ENCODE measurements at regions not wholly inside any gene's neighbourhood (a gene's known extent, or its start where the extent isn't known, plus 50 kb on each side); places are given as distances from the start of the nearest gene placed in this dataset.

DNA sequence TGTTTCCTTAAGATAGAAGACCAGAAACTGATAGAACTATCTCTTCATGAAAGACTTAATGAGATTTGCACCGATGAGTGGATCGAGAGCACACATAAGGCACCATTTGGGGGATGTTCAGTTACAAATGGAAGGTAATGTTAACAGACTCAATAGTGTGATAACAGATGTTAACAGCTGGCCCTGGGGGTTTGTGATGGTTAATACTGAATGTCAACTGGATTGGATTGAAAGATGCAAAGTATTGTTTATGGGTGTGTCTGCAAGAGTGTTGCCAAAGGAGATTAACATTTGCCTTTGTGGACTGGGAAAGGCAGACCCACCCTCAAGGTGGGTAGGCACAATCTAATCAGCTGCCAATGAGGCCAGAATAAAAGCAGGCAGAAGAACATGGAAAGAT is 130.5 kb upstream of the DGKB start:
- Histone ChIP-seq H3K4me3 (IDR thresholded peaks at IDR 0.05; ENCODE audit: insufficient read depth, low read depth, low read length) (no peak overlapping the region), H3K27me3 (ENCODE audit: insufficient read depth, low read depth) (no peaks in the 10 kb centered on the region), H3K36me3 (ENCODE audit: insufficient read depth) (no peaks in the 10 kb centered on the region), H3K4me1 (ENCODE audit: low read depth, poor library complexity, severe bottlenecking) (no peaks in the 10 kb centered on the region), H3K4me2 (no peak overlapping the region), H2AFZ (ENCODE audit: low read depth) (no peak overlapping the region), H4K20me1 (ENCODE audit: insufficient read depth) (no peaks in the 10 kb centered on the region), H3K9ac (no peak overlapping the region), H3K27ac (no peak overlapping the region), H3K79me2 (ENCODE audit: insufficient read depth, low read depth) (no peaks in the 10 kb centered on the region)
- TF ChIP-seq, protein P1, sequence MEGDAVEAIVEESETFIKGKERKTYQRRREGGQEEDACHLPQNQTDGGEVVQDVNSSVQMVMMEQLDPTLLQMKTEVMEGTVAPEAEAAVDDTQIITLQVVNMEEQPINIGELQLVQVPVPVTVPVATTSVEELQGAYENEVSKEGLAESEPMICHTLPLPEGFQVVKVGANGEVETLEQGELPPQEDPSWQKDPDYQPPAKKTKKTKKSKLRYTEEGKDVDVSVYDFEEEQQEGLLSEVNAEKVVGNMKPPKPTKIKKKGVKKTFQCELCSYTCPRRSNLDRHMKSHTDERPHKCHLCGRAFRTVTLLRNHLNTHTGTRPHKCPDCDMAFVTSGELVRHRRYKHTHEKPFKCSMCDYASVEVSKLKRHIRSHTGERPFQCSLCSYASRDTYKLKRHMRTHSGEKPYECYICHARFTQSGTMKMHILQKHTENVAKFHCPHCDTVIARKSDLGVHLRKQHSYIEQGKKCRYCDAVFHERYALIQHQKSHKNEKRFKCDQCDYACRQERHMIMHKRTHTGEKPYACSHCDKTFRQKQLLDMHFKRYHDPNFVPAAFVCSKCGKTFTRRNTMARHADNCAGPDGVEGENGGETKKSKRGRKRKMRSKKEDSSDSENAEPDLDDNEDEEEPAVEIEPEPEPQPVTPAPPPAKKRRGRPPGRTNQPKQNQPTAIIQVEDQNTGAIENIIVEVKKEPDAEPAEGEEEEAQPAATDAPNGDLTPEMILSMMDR (conservative IDR thresholded peaks at IDR 0.05; ENCODE audit: low read depth, low read length): no peak

DNA sequence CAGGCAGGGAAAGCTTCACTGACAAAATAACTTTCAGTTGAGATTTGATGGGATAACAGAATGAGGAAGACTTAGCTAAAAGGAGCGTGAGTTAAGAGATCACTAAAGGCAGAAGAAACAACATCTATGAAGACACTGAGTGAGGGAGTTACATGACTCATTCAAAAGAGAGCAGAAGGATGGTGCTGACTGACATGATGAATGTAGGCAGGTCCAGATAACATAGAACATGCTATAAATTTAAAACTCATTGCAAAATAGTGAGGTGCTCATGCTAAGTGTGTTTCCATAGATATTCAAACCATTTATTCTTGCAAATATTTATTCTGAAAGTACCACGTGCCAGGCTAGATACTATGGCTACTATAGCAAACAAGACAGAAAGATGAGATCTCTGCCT is 116.4 kb upstream of the DGKB start:
- H3K27ac ChIP-seq: no peak overlapping the region
- no peaks in the 10 kb centered on the region for H4K20me1 ChIP-seq (ENCODE audit: insufficient read depth)
- no peaks in the 10 kb centered on the region for H3K36me3 ChIP-seq (ENCODE audit: insufficient read depth)
- TF ChIP-seq, protein P1 (conservative IDR thresholded peaks at IDR 0.05; ENCODE audit: low read depth, low read length): no peak
- no peak overlapping the region for H2AFZ ChIP-seq (ENCODE audit: low read depth)
- no peaks in the 10 kb centered on the region for H3K27me3 ChIP-seq (ENCODE audit: insufficient read depth, low read depth)
- H3K9ac ChIP-seq: no peak overlapping the region
- no peak overlapping the region for H3K4me2 ChIP-seq
- no peaks in the 10 kb centered on the region for H3K79me2 ChIP-seq (ENCODE audit: insufficient read depth, low read depth)
- peaks cover 8% of the 10 kb centered on the region for H3K4me1 ChIP-seq (ENCODE audit: low read depth, poor library complexity, severe bottlenecking)
- no peak overlapping the region for H3K4me3 ChIP-seq (IDR thresholded peaks at IDR 0.05; ENCODE audit: insufficient read depth, low read depth, low read length)

DNA sequence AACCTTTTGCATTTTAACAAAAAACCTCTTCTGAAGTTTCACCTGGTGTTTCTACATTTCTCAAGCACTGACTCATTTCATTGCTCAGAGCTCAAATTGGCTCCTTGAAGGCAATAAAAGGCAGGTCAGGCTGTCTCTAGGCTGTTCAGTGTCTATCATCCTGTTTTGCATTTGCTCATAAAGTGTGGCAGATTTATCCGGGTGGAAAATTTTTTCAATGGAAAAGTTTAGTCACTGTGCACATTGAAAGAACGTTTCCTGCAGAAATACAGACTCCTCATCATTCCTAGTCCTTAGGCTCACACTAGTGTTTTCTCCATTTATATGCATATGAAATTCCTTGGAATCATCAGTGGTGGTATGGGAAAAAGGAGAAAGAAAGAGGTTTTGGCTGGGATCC is 114.2 kb upstream of the DGKB start:
- no peaks in the 10 kb centered on the region for H4K20me1 ChIP-seq (ENCODE audit: insufficient read depth)
- no peak overlapping the region for H2AFZ ChIP-seq (ENCODE audit: low read depth)
- no peak overlapping the region for H3K9ac ChIP-seq
- H3K4me1 ChIP-seq (ENCODE audit: low read depth, poor library complexity, severe bottlenecking): peaks cover 8% of the 10 kb centered on the region
- TF ChIP-seq, protein P1 (conservative IDR thresholded peaks at IDR 0.05; ENCODE audit: low read depth, low read length): no peak
- H3K4me3 ChIP-seq (IDR thresholded peaks at IDR 0.05; ENCODE audit: insufficient read depth, low read depth, low read length): no peak overlapping the region
- H3K79me2 ChIP-seq (ENCODE audit: insufficient read depth, low read depth): no peaks in the 10 kb centered on the region
- no peak overlapping the region for H3K27ac ChIP-seq
- H3K4me2 ChIP-seq: no peak overlapping the region
- H3K27me3 ChIP-seq (ENCODE audit: insufficient read depth, low read depth): no peaks in the 10 kb centered on the region
- no peaks in the 10 kb centered on the region for H3K36me3 ChIP-seq (ENCODE audit: insufficient read depth)

DNA sequence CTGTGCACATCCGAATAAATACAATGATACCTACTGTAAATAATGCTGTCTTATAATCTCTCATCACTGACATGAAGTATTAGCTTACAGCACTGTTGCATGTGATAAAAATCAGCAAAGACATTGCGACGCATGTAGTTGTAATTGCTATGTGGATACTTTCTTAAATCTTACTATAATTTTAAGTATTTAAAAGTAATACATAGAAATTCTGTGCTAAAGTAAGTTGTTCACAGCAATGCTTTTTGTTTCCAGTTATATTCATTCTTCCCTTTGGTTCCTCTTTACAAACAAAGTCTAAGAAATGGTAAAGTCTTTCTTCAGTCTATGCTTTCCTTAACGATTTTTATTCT is 113.7 kb upstream of the DGKB start:
- Histone ChIP-seq H2AFZ (ENCODE audit: low read depth) (peak overlapping the region; percentile 77; the same call in 1 of the 2 replicates), H3K4me2 (0 out of 2 replicates have a peak overlapping the region, but pooled peaks have one; percentile 30), H3K27me3 (ENCODE audit: insufficient read depth, low read depth) (no peaks in the 10 kb centered on the region), H3K4me3 (IDR thresholded peaks at IDR 0.05; ENCODE audit: insufficient read depth, low read depth, low read length) (no peak overlapping the region), H3K27ac (no peak overlapping the region), H3K36me3 (ENCODE audit: insufficient read depth) (no peaks in the 10 kb centered on the region), H3K9ac (no peak overlapping the region), H3K4me1 (ENCODE audit: low read depth, poor library complexity, severe bottlenecking) (peaks cover 8% of the 10 kb centered on the region), H3K79me2 (ENCODE audit: insufficient read depth, low read depth) (no peaks in the 10 kb centered on the region), H4K20me1 (ENCODE audit: insufficient read depth) (no peaks in the 10 kb centered on the region)
- TF ChIP-seq, protein P1 (conservative IDR thresholded peaks at IDR 0.05; ENCODE audit: low read depth, low read length): peak; percentile 33; the same call in 1 of the 2 replicates

Data from KMS-11 (cell line).